ENCODE measurements at regions not wholly inside any gene's neighbourhood (a gene's known extent, or its start where the extent isn't known, plus 50 kb on each side); places are given as distances from the start of the nearest gene placed in this dataset.
"Not testable (repeated sequence)": the region's sequence is repeated elsewhere in the genome, so short reads cannot be mapped to it uniquely, and the experiment has no call there.

GRCh38 chr1:2957329-2957728 lies 63.9 kb upstream of the ACTRT2 start:
- Histone ChIP-seq H3K9me3 (peaks cover 0 to 62% (median 19%) of the 10 kb centered on the region in 11 donors), H3K4me3 (no peak overlapping the region), H3K27ac (no peak overlapping the region), H3K4me1 (peaks cover 0 to under 1% (median 0%) of the 10 kb centered on the region in 9 donors), H3K27me3 (peaks cover 0 to 7% (median 0%) of the 10 kb centered on the region in 7 donors), H3K36me3 (no peaks in the 10 kb centered on the region)
- no peak for TF ChIP-seq CTCF (IDR thresholded peaks at IDR 0.05)
- ATAC-seq (no peak), DNase-seq (no peak)
- intact Hi-C loops (cut with DNase I) = no loop called here

DNA sequence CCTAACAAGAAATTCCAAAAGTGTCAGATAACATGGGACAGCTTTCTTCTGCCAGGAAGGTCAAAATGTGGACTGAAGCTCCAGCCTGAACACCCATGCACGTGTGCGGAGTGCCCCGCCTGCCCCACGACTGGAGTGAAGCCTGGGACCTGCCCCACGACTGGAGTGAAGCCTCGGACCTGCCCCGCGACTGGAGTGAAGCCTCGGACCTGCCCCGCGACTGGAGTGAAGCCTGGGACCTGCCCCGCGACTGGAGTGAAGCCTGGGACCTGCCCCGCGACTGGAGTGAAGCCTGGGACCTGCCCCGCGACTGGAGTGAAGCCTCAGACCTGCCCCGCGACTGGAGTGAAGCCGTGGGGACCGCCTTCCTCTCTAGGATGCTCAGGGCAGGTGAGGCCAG lies 61.4 kb upstream of the ACTRT2 start:
- H3K27ac ChIP-seq; ATAC-seq; H3K4me3 ChIP-seq; DNase-seq; intact Hi-C loops (cut with DNase I); H3K36me3 ChIP-seq; H3K27me3 ChIP-seq; H3K4me1 ChIP-seq: not testable (repeated sequence)
- peaks cover 0 to 44% (median 19%) of the 10 kb centered on the region in 11 donors for H3K9me3 ChIP-seq
- WGBS, 2 donors = 76 to 78% methylated on average over 21 of the region's 21 CpGs

GRCh38 chr1:2961081-2961480 lies 60.2 kb upstream of the ACTRT2 start:
- WGBS, 2 donors = 89 to 92% methylated on average over 7 of the region's 7 CpGs
- intact Hi-C loops (cut with DNase I) = no loop called here

DNA sequence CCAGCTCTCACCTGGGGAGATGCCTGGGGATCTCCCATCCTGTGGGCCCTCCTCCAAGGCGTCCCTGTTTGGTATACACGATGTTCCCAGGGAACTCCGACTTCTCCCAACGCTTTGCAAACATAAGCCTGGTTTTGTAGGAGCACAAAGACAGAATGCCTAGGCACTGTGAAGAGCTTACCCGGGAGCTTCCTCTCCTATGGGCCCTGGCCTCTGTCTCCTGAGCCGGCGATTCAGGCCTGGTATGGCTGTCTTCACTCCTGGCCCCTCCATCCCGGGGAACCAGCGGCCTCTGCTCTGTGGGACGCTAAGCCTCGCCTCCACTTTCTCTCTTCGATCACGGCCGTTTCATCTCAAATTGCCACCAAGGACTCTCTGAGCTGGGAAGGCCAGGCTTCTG lies 59.6 kb upstream of the ACTRT2 start:
- Histone ChIP-seq H3K27ac (no peak overlapping the region), H3K9me3 (peaks cover 0 to 27% (median 19%) of the 10 kb centered on the region in 11 donors), H3K36me3 (no peaks in the 10 kb centered on the region), H3K4me1 (no peaks in the 10 kb centered on the region), H3K27me3 (peaks cover 0 to 7% (median 0%) of the 10 kb centered on the region in 7 donors), H3K4me3 (no peak overlapping the region)
- no peak for TF ChIP-seq CTCF (IDR thresholded peaks at IDR 0.05)
- no peak for ATAC-seq
- intact Hi-C loops (cut with DNase I) = no loop called here
- 87 to 91% methylated on average over 14 of the region's 14 CpGs for WGBS, 2 donors
- no peak for DNase-seq

More at GRCh38 chr1:2961081-2961480, 60.2 kb upstream of the ACTRT2 start:
- no peaks in the 10 kb centered on the region for H3K4me1 ChIP-seq
- peaks cover 0 to 7% (median 0%) of the 10 kb centered on the region in 7 donors for H3K27me3 ChIP-seq
- ATAC-seq = no peak
- H3K27ac ChIP-seq = no peak overlapping the region
- H3K9me3 ChIP-seq = peaks cover 0 to 33% (median 19%) of the 10 kb centered on the region in 11 donors
- H3K36me3 ChIP-seq = no peaks in the 10 kb centered on the region
- TF ChIP-seq CTCF (IDR thresholded peaks at IDR 0.05) = no peak
- no peak overlapping the region for H3K4me3 ChIP-seq
- no peak for DNase-seq

- no peak overlapping the region for H3K4me3 ChIP-seq
- H3K27me3 ChIP-seq = peaks cover 0 to 7% (median 0%) of the 10 kb centered on the region in 7 donors
- ATAC-seq (no peak), DNase-seq (no peak)
- no peaks in the 10 kb centered on the region for H3K4me1 ChIP-seq
- no peaks in the 10 kb centered on the region for H3K36me3 ChIP-seq
- intact Hi-C loops (cut with DNase I) = no loop called here
- H3K27ac ChIP-seq = no peak overlapping the region
- no peak for TF ChIP-seq CTCF (IDR thresholded peaks at IDR 0.05)
- peaks cover 0 to 23% (median 15%) of the 10 kb centered on the region in 11 donors for H3K9me3 ChIP-seq
- WGBS, 2 donors = 79% methylated on average over 11 of the region's 11 CpGs
These were observed 59.2 kb upstream of the ACTRT2 start for GRCh38 chr1:2962061-2962460.
